GM12878 (cell line): ENCODE measurements at regions not wholly inside any gene's neighbourhood (a gene's known extent, or its start where the extent isn't known, plus 50 kb on each side); places are given as distances from the start of the nearest gene placed in this dataset.

ENCODE experiments used
- ATAC-seq: fragments of 200-7000 bp; cut with Tn5 transposase; 3 replicates; pipeline ENCODE4 v1.9.1; 2020; ENCODE audit warnings: mild to moderate bottlenecking, moderate library complexity
- BruUV-seq: library from RNA; stranded (reverse); fragments of 400-500 nt; replicated peaks from 2 replicates; lab custom pipeline; 2021; lab: Mats Ljungman, UMichigan
- CTCF ChIA-PET: fragments of 300-600 bp; sonication (Branson Sonifier 250); formaldehyde crosslinking; extraction: SDS; loops from one replicate; lab custom pipeline; 2021; ENCODE audit warnings: inconsistent platforms; lab: Yijun Ruan, JAX
- POLR2A ChIA-PET: fragments of 350-600 bp; formaldehyde crosslinking; extraction: SDS; loops from one replicate; lab custom pipeline; 2021; ENCODE audit warnings: inconsistent platforms; lab: Charles Lee
- RAD21 ChIA-PET: fragments of 300-600 bp; sonication (Branson Sonifier 250); formaldehyde crosslinking; loops from one replicate; lab custom pipeline; 2023; ENCODE audit warnings: antibody characterized with exemption; ENCODE audit not compliant: unreplicated experiment; lab: Charles Lee
- SMC1A ChIA-PET: fragments of 300-600 bp; sonication (Branson Sonifier 250); formaldehyde crosslinking; loops from one replicate; lab custom pipeline; 2023; ENCODE audit not compliant: unreplicated experiment, uncharacterized antibody; lab: Charles Lee
- DNase-seq: peaks from one replicate; pipeline ENCODE4 v3.0.0-alpha.2; 2011; ENCODE audit warnings: low read depth, low spot score
- FAIRE-seq: peaks from 3 replicates; lab custom pipeline; 2011; peaks lifted over from hg19 to GRCh38; lab: Jason Lieb, UNC
- H2AFZ ChIP-seq: 2 replicates; pipeline ENCODE4 v1.6.0; 2011; ENCODE audit warnings: low read depth, low read length, control low read depth; ENCODE audit not compliant: control insufficient read depth
- H3K27ac ChIP-seq: 2 replicates; pipeline ENCODE4 v1.5.1; 2011; ENCODE audit warnings: control low read depth; ENCODE audit not compliant: control insufficient read depth, insufficient read depth
- H3K27me3 ChIP-seq, 2 experiments: replicated peaks in 1 of 2; 2 replicates each; pipeline versions ENCODE4 v1.6.0 to v1.6.1; 2011; ENCODE audit warnings: low read length in 1 of 2; ENCODE audit not compliant: control insufficient read depth in 2 of 2, insufficient read depth in 2 of 2
- H3K36me3 ChIP-seq, 2 experiments: 2 replicates each; pipeline ENCODE4 v1.5.1; 2011; ENCODE audit warnings: low read length in 1 of 2; ENCODE audit not compliant: control insufficient read depth in 2 of 2, insufficient read depth in 2 of 2
- H3K4me1 ChIP-seq: 2 replicates; pipeline ENCODE4 v1.6.1; 2011; ENCODE audit warnings: mild to moderate bottlenecking, low read length, moderate library complexity, mixed read lengths; ENCODE audit not compliant: control insufficient read depth, insufficient read depth
- H3K4me2 ChIP-seq: 2 replicates; pipeline ENCODE4 v1.6.0; 2011; ENCODE audit warnings: control low read depth; ENCODE audit not compliant: control insufficient read depth, insufficient read depth
- H3K4me3 ChIP-seq: fragments of 200-600 bp; sonication (generic); 2 replicates; pipeline ENCODE4 v1.5.1; 2016
- H3K79me2 ChIP-seq: 2 replicates; pipeline ENCODE4 v1.6.0; 2011; ENCODE audit warnings: low read length; ENCODE audit not compliant: control insufficient read depth, insufficient read depth
- H3K9ac ChIP-seq: 2 replicates; pipeline ENCODE4 v1.8.0; 2011; ENCODE audit warnings: low read length, control low read depth, mixed read lengths; ENCODE audit not compliant: control insufficient read depth, insufficient read depth
- H3K9me3 ChIP-seq: replicated peaks from 3 replicates; pipeline ENCODE4 v1.5.1; 2011; ENCODE audit warnings: mild to moderate bottlenecking, low read length; ENCODE audit not compliant: control insufficient read depth, insufficient read depth
- H4K20me1 ChIP-seq: 2 replicates; pipeline ENCODE4 v1.6.0; 2011; ENCODE audit not compliant: control insufficient read depth, insufficient read depth
- BMI1 ChIP-seq: fragments of 450-650 bp; IDR thresholded peaks from 2 replicates; pipeline ENCODE4 v1.6.1; 2016; ENCODE audit warnings: mild to moderate bottlenecking, moderate library complexity, borderline replicate concordance
- CHD1 ChIP-seq: IDR thresholded peaks from 2 replicates; pipeline ENCODE4 v1.6.1; 2012; ENCODE audit warnings: low read depth, low read length, improper control_type of control experiment
- EED ChIP-seq: sonication (generic); IDR thresholded peaks from 2 replicates; pipeline ENCODE4 v1.6.1; 2016; ENCODE audit warnings: antibody characterized with exemption, low read depth
- IKZF2 ChIP-seq, 2 experiments: fragments of 450-650 bp; IDR thresholded peaks; 2 replicates each; pipeline ENCODE4 v1.6.1; 2017; ENCODE audit warnings: mild to moderate bottlenecking in 2 of 2, moderate library complexity in 2 of 2
- IRF4 ChIP-seq: IDR thresholded peaks from 2 replicates; pipeline ENCODE4 v1.6.1; 2011; ENCODE audit warnings: low read depth, low read length
- LARP7 ChIP-seq: fragments of 450-650 bp; IDR thresholded peaks from 2 replicates; pipeline ENCODE4 v1.6.1; 2017; ENCODE audit warnings: mild to moderate bottlenecking
- MEF2A ChIP-seq: IDR thresholded peaks from 2 replicates; pipeline ENCODE4 v1.6.1; 2011; ENCODE audit warnings: low read depth, mild to moderate bottlenecking, low read length, moderate library complexity; ENCODE audit not compliant: insufficient read depth
- MXI1 ChIP-seq: fragments of 150-350 bp; IDR thresholded peaks from 2 replicates; pipeline ENCODE4 v1.6.1; 2011; ENCODE audit warnings: low read depth, mild to moderate bottlenecking, inconsistent platforms, low read length, improper control_type of control experiment
- NFYB ChIP-seq: IDR thresholded peaks from 2 replicates; pipeline ENCODE4 v1.6.1; 2011; ENCODE audit warnings: low read depth, mild to moderate bottlenecking, low read length, improper control_type of control experiment, moderate library complexity; ENCODE audit not compliant: insufficient read depth
- PAX8 ChIP-seq: fragments of 450-650 bp; IDR thresholded peaks from 2 replicates; pipeline ENCODE4 v1.6.1; 2017; ENCODE audit warnings: mild to moderate bottlenecking, moderate library complexity
- PML ChIP-seq: IDR thresholded peaks from 2 replicates; pipeline ENCODE4 v1.6.1; 2012; ENCODE audit warnings: low read length, inconsistent platforms
- POLR2AphosphoS2 ChIP-seq: IDR thresholded peaks from 2 replicates; pipeline ENCODE4 v1.6.1; 2011; ENCODE audit warnings: low read depth, mild to moderate bottlenecking, low read length, improper control_type of control experiment, moderate library complexity
- SPI1 ChIP-seq: IDR thresholded peaks from 2 replicates; pipeline ENCODE4 v1.6.1; 2011; ENCODE audit warnings: low read depth, mild to moderate bottlenecking, low read length, moderate library complexity, borderline replicate concordance; ENCODE audit not compliant: insufficient read depth
- WGBS: methylation state at CpG from one replicate; pipeline ENCODE4 v1.1.6; 2016; ENCODE audit warnings: low lambda C conversion rate; ENCODE audit not compliant: insufficient replicate concordance, insufficient coverage; ENCODE audit errors: missing lambda C conversion rate; 5-methylcytosine and 5-hydroxymethylcytosine counted together
- in situ Hi-C: fragments of 300-500 bp; cut with MboI; formaldehyde crosslinking; loops from 9 replicates; pipeline ENCODE4 v1.14.3; 2018; ENCODE audit warnings: mixed read lengths
- intact Hi-C: fragments of 100-400 bp; cut with micrococcal nuclease; formaldehyde crosslinking; loops from one replicate; pipeline ENCODE4 v1.14.2; 2022; ENCODE audit not compliant: unreplicated experiment
- TF ChIP-seq, protein P1 (sequence below): fragments of 450-650 bp; IDR thresholded peaks from 2 replicates; pipeline ENCODE4 v1.6.1; 2017; ENCODE audit warnings: antibody characterized with exemption, mild to moderate bottlenecking, moderate library complexity
- TF ChIP-seq, protein P2 (sequence below): fragments of 450-650 bp; IDR thresholded peaks from 2 replicates; pipeline ENCODE4 v1.6.1; 2018; ENCODE audit warnings: mild to moderate bottlenecking, low read depth, moderate library complexity; ENCODE audit not compliant: partially characterized antibody

GRCh38 chrX:42140320-42140719, 217.0 kb upstream of the CASK start (continued):
- TF ChIP-seq MXI1: no peak
- no peak for TF ChIP-seq PAX8
- TF ChIP-seq, protein P1, sequence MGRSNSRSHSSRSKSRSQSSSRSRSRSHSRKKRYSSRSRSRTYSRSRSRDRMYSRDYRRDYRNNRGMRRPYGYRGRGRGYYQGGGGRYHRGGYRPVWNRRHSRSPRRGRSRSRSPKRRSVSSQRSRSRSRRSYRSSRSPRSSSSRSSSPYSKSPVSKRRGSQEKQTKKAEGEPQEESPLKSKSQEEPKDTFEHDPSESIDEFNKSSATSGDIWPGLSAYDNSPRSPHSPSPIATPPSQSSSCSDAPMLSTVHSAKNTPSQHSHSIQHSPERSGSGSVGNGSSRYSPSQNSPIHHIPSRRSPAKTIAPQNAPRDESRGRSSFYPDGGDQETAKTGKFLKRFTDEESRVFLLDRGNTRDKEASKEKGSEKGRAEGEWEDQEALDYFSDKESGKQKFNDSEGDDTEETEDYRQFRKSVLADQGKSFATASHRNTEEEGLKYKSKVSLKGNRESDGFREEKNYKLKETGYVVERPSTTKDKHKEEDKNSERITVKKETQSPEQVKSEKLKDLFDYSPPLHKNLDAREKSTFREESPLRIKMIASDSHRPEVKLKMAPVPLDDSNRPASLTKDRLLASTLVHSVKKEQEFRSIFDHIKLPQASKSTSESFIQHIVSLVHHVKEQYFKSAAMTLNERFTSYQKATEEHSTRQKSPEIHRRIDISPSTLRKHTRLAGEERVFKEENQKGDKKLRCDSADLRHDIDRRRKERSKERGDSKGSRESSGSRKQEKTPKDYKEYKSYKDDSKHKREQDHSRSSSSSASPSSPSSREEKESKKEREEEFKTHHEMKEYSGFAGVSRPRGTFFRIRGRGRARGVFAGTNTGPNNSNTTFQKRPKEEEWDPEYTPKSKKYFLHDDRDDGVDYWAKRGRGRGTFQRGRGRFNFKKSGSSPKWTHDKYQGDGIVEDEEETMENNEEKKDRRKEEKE: no peak
- TF ChIP-seq PML: no peak
- no peak for TF ChIP-seq LARP7
- TF ChIP-seq NFYB: no peak
- TF ChIP-seq IKZF2 (IDR thresholded peaks at IDR 0.05): no peak
- TF ChIP-seq, all 136 proteins: peak for 0

DNA sequence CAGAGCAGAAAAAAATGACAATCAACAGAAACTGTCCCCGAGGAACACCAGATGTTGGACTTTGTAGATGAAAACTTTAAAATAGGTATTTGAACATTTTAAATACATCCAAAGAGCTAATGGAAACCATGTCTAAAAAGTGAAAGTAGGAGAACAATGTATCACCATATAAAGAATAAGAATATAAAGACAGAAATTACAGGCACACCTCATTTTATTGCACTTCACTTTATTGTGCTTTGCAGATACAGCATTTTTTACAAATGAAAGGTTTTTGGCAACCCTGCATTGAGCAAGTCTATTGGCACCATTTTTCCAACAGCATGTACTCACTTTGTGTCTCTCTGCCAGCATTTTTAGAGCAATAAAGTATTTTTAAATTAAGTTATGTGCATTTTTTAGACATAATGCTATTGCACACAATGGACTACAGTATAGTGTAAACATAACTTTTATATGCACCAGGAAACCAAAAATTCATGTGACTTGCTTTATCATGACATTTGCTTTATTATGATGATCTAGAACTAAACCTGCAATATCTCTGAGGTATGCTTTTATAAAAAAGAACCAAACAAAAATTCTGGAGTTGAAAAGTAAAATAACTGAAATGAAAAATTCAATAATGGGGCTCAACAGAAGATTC, 212.4 kb upstream of the CASK start:
- RAD21 ChIA-PET: interaction anchor here (0.5 to 0.8 kb wide), 2 partner anchors 161 to 337 kb away, joined by 3 read pairs; no protein-coding TSS in a partner anchor
- Histone ChIP-seq H4K20me1 (no peaks in the 10 kb centered on the region), H3K79me2 (no peaks in the 10 kb centered on the region), H3K4me1 (no peaks in the 10 kb centered on the region), H2AFZ (no peak overlapping the region), H3K9ac (no peak overlapping the region), H3K4me3 (no peak overlapping the region), H3K36me3 (no peaks in the 10 kb centered on the region), H3K9me3 (no peaks in the 10 kb centered on the region; the same call in 2 of the 3 replicates), H3K27me3 (no peaks in the 10 kb centered on the region), H3K4me2 (no peak overlapping the region), H3K27ac (no peak overlapping the region)
- POLR2A ChIA-PET: no interaction called here
- no TSS peak for BruUV-seq
- FAIRE-seq: no peak
- SMC1A ChIA-PET: interaction anchor here (0.9 kb wide), 1 partner anchor 31 kb away, joined by 3 read pairs; no protein-coding TSS in a partner anchor
- in situ Hi-C loops (no loop called here), intact Hi-C loops (no loop called here)
- CTCF ChIA-PET: no interaction called here
- 0% methylated on average over 1 of the region's 1 CpG for WGBS
- ATAC-seq: no peak
- DNase-seq: no peak
- TF ChIP-seq IRF4: no peak
- TF ChIP-seq CHD1: no peak
- TF ChIP-seq MEF2A: no peak
- TF ChIP-seq, protein P2, sequence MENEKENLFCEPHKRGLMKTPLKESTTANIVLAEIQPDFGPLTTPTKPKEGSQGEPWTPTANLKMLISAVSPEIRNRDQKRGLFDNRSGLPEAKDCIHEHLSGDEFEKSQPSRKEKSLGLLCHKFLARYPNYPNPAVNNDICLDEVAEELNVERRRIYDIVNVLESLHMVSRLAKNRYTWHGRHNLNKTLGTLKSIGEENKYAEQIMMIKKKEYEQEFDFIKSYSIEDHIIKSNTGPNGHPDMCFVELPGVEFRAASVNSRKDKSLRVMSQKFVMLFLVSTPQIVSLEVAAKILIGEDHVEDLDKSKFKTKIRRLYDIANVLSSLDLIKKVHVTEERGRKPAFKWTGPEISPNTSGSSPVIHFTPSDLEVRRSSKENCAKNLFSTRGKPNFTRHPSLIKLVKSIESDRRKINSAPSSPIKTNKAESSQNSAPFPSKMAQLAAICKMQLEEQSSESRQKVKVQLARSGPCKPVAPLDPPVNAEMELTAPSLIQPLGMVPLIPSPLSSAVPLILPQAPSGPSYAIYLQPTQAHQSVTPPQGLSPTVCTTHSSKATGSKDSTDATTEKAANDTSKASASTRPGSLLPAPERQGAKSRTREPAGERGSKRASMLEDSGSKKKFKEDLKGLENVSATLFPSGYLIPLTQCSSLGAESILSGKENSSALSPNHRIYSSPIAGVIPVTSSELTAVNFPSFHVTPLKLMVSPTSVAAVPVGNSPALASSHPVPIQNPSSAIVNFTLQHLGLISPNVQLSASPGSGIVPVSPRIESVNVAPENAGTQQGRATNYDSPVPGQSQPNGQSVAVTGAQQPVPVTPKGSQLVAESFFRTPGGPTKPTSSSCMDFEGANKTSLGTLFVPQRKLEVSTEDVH: no peak
- TF ChIP-seq, protein P1: no peak
- TF ChIP-seq EED: no peak
- TF ChIP-seq BMI1: no peak
- TF ChIP-seq SPI1: no peak
- TF ChIP-seq POLR2AphosphoS2: no peak
